DOHH2 (cell line): ENCODE measurements at regions not wholly inside any gene's neighbourhood (a gene's known extent, or its start where the extent isn't known, plus 50 kb on each side); places are given as distances from the start of the nearest gene placed in this dataset.

Experiments
- EZH2phosphoT487 ChIP-seq: fragments of 200-600 bp; sonication (generic); IDR thresholded peaks from 2 replicates; pipeline ENCODE4 v1.6.1; 2017; ENCODE audit warnings: borderline replicate concordance, mild to moderate bottlenecking, antibody characterized with exemption, low read length, moderate library complexity, mixed read lengths
- TF ChIP-seq, protein P1 (sequence below): fragments of 200-600 bp; sonication (generic); IDR thresholded peaks from one replicate; pipeline ENCODE4 v1.5.1; 2014; ENCODE audit warnings: antibody characterized with exemption, mild to moderate bottlenecking, low read depth, low read length; ENCODE audit not compliant: poor library complexity, severe bottlenecking

DNA sequence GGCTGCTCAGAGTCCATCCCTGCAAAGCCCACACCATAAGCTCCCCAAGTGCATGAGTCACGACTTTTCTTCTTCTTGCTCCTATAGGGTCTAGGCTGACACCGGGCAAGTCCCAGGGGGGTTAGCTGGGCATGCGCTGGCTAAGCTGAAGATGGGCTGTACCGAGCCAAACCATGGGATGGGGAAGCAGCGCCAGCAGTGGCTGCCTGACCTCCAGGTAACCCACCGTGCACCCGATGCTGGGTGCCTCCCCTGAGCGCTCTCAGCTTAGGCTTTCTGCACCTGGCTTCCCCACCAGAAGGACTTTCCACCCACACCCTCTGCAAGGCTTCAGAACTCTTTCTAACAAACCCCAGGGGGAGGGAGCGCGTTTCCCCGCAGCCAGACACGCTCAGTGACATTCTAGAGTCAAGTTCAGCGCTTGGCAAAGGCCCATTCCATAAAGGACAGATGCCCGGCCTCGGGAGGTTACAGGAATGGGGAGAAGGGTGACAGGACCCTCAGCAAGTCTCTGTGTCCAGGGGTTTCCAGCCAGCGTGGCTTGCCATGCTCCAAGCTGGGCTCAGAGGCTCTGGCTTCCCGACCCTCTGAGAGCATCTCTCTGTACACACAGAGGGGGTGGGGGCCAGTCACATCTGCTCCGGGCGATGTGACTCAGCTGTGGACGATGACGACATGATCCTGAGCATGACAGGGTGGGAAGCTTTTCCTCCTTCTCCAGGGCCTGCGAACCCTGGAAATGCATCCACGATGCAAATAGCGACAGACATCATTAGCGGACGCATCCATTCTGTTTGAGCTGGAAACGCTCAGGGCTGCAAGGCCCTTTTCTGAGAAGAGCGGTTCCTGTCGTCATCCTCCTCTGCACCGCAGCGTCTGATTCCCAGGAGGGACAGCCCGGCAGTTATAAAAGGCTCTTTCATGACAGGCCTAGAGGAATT lies 107.8 kb downstream of the SIK1 start:
- TF ChIP-seq EZH2phosphoT487, result no peak
- TF ChIP-seq, protein P1, sequence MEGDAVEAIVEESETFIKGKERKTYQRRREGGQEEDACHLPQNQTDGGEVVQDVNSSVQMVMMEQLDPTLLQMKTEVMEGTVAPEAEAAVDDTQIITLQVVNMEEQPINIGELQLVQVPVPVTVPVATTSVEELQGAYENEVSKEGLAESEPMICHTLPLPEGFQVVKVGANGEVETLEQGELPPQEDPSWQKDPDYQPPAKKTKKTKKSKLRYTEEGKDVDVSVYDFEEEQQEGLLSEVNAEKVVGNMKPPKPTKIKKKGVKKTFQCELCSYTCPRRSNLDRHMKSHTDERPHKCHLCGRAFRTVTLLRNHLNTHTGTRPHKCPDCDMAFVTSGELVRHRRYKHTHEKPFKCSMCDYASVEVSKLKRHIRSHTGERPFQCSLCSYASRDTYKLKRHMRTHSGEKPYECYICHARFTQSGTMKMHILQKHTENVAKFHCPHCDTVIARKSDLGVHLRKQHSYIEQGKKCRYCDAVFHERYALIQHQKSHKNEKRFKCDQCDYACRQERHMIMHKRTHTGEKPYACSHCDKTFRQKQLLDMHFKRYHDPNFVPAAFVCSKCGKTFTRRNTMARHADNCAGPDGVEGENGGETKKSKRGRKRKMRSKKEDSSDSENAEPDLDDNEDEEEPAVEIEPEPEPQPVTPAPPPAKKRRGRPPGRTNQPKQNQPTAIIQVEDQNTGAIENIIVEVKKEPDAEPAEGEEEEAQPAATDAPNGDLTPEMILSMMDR, result no peak
